GM12872 (cell line): ENCODE measurements at regions not wholly inside any gene's neighbourhood (a gene's known extent, or its start where the extent isn't known, plus 50 kb on each side); places are given as distances from the start of the nearest gene placed in this dataset.

Experiments
- CTCF ChIP-seq: IDR thresholded peaks from 3 replicates; pipeline ENCODE4 v1.5.1; 2011; ENCODE audit warnings: low read depth, mild to moderate bottlenecking, low read length, moderate library complexity; ENCODE audit not compliant: insufficient read depth

- no peak for TF ChIP-seq CTCF
Observed at GRCh38 chr2:9754532-9754887, 88.8 kb upstream of the TAF1B start.

- no peak for TF ChIP-seq CTCF
Observed at GRCh38 chr2:9755008-9755407, 88.3 kb upstream of the TAF1B start.

GRCh38 chr2:9755638-9756037 lies 87.6 kb upstream of the TAF1B start:
- no peak for TF ChIP-seq CTCF

DNA sequence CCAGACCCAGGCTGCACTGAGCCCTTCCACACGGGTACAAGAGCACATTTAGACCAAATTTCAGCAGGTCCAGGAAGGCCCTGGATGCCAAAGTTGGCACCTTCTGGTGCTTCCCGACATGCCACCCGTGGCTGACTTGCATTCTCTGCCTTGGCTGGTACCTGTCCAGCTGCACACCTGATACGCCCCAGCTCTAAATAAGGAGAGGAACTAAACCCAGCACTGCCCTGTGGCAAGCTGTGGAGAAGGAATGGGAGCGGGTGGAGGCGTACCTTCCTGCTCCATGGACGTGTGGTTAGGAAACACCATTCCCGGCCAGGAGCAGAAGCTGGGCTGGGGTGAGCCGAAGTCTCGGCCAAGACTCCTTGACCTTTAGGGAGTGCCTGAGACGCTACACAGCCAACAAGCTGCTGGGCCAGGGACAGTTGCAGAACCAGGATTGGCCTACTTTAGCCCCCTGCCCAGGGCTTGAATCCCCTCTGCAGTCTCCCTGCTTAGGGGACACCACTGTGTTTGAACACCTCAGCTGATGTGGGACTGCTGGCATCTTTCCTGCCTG lies 86.5 kb upstream of the TAF1B start:
- TF ChIP-seq CTCF, result no peak

DNA sequence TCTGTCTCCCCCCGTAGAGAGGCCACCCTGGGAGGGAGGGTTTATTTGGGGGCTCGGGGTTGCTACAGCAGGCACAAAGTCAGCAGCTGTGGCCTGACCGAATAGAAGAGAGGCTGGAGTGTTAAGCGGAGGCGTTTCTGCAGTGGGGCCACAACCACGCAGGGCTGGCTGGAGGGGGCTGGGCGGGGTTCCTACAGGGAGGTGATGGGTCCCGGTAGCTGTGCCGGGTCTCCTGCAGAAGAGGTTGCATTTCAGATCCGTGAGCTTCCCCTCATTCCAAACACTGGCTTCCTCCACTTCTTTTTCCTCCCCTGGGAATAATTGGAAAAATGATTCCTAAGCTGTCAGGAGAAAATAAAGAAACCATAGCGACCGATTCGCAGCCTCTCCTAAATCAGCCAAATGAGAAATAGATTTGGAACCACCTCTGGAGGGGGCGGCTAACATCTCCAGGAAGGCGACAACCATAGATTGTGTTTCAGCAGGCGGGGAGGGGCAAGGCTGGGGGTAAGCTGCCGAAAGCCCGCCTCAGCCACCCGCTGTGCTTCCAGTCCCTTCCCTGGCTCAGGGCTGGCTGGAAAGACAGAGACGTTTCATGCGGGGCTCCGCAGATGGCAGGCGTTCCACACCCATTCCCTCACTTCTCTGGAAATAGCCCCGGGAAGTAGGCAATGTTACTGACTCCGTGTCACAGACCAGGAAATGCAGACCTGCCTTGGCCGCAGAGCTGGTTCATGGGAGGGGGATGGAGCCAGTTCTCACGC lies 85.6 kb upstream of the TAF1B start:
- TF ChIP-seq CTCF, result no peak

- TF ChIP-seq CTCF, result no peak
Observed at GRCh38 chr2:9758741-9759140, 84.5 kb upstream of the TAF1B start.

GRCh38 chr2:9760069-9760901 lies 83.0 kb upstream of the TAF1B start:
- no peak for TF ChIP-seq CTCF
